Daoy (cell line): ENCODE measurements at regions not wholly inside any gene's neighbourhood (a gene's known extent, or its start where the extent isn't known, plus 50 kb on each side); places are given as distances from the start of the nearest gene placed in this dataset.

ENCODE experiments used
- DNase-seq: peaks from one replicate; pipeline ENCODE4 v3.0.0-alpha.2; 2015; ENCODE audit warnings: low read depth

DNA sequence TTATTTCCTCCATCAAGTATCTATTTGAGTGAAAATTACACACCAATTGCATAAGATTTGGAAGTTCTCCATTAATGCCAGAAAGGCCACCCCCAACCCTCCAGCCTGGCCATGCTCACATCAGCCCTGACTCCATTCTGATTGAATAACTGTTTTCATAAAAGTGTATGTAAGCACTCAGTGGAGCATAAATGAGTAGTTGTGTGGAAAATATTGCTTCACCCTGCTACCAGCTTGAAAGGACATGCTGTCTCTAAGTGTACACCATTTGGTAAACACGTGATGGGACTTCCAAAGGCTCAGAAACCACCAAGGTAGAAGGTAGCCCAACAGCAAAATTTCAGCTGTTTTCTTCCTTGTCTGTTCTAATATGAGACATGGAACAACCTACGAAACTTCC is 393.8 kb downstream of the ZNF385D start:
- no peak for DNase-seq

DNA sequence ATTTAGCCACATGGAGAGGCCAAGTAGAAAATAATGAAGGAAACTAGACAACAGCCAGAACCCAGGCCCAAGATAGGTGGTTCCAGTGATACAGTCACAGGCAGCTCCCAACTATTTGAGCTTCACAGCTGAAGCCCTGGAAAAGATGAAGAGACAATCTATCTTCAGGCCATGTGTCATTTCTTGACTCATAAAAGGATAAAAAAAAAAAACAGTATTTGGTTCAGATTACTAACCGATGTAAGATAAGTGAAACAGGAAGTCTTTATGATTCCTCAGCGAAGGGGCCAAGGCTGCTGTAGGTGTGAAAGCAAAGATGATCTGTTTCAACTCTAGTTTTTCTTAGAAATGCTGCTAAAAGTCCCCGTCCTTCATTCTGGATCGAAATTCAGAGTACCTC is 394.6 kb downstream of the ZNF385D start:
- no peak for DNase-seq

DNA sequence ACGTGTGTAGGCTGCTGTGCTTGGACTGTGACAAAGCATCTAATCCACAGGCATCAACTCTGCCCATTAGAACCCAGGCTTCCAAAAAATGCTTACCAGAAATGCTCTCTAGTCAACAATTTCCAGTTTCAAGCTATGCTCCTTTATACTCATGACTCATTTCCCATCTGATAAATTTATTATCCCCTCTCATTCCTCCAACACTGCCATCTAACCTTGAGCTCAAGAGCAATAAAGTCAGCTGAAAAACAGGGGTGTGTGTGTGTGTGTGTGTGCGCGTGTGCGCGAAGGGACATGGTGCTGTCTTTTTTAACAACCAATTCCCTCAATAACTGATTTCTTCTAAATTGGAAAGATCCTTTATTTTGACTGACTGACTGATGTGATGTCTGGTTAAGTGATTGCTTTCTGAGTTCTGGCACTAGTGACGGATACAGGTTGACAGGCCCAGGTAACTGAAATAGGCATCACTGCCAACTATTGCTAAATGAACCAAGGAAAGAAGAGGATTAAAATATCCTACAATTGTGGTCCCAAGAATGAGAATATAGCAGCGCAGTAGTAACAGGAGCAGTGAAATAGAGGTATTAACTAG is 405.5 kb downstream of the ZNF385D start:
- no peak for DNase-seq

DNA sequence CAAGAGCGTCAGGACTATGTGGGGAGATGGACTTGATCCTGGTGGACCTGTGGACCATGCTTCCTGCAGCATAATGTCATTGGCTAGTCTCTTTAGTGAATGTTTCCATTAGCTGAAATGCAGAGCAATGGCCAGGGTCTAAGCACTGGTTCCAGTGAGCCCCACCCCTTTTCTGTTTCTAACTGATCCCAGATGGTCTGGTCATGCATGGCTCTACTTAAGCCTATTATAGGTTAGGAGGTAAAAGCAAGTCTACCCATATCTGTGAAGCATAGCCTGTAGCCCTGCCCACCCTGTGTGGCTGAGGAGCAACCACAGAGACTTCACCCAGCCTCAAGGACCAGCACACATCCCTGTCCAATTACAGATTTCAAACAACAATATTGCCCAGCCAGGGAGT is 419.2 kb downstream of the ZNF385D start:
- no peak for DNase-seq

DNA sequence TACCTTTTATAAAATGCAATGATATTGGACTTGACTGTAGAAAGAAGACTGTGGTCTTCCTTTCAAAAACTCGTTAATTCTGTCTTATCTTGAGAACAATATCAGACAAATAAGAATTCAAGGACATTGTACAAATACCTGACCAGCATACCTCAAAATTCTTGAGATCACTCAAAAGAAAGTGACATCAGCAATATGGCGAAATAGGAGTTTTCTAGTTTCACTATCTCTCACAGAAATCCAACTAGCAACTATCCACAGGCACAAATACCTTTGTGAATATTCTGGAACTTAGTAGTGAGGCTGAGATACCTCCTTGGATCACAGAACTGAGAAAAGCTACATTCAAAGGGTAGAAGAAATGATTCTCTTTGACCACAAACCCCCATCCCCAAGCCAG is 419.7 kb downstream of the ZNF385D start:
- no peak for DNase-seq

DNA sequence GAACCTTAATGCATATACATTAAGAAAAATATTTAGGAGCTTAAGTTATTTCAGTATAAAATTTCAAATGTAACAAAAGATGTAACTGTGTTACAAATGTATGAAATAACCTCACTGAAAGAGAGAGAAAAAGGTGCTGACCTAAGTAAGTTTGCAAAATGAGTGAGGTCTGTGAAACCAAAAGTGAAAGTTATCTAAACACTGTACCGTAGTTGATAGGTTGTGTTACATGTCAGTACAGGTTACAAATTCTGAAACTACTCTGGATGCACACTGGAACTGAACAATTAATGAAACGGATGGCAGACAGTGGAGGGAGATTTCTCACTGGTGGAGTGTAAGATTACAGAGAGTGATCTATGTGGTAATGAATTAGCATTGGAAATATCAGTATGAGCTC is 420.7 kb downstream of the ZNF385D start:
- no peak for DNase-seq

DNA sequence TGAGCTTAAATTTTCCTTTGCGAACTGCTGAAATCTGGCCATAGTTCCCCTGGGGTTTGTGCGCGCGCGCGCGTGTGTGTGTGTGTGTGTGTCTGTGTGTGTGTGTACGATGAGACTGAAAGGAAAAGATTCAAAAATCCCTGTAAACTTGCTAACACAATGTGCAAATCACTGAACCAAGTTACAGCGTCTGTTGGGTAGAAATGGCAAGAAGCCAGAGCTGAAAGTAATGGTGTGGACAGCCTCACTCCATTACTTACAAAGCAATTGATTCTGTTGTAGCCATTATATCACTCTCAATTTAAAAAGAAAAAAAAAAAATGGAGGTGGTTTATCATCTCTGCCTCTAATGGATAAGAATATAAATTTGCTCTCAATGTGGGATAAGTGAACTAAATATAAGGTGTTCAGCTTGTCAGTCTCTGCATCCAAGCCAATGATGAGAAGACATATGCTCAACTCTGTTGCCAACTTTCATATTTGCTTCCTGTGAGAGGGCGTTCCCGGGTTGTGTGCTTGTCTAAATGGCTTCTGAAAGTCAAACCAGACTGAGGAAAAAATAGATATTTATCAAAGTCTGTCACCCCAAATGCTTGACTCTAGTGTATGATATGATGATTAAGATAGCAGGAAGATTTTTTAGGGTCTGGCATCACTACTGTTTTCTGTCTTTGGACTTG is 422.2 kb downstream of the ZNF385D start:
- no peak for DNase-seq

DNA sequence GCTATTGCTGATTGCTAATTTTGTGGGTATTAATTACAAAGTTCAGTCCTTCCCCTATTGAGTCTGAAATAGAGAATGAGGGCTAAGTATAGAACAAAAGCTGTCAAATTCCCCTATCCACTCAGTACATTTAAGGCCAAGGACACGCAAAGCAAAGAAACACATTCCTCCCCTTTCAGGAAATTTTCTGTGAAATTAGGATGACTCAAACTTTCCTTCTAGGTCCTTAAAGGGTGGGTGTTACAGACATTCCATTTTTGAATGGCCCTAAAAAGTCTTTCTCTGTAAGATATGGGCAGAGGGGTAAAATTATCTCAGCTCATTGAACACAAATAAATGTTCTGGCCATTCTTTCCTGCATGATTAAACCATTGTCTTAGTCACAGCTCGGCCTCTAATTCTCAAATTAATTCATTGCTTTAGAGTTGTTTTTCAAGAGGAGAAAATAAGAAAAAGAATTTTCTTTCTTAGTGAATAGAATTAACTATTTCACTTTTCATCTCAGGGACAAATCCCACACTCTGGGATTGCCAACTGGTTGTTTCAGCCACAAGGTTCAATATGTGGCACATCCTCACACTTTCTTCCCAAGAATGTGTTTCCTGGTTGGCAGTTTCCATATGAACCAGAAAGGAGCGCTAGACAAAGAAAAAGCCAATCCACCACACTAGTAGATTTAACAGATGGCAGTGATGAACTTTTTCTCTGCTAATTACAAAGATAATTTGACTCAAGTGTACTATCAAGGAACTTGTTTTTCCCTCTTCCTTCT is 424.1 kb downstream of the ZNF385D start:
- no peak for DNase-seq

DNA sequence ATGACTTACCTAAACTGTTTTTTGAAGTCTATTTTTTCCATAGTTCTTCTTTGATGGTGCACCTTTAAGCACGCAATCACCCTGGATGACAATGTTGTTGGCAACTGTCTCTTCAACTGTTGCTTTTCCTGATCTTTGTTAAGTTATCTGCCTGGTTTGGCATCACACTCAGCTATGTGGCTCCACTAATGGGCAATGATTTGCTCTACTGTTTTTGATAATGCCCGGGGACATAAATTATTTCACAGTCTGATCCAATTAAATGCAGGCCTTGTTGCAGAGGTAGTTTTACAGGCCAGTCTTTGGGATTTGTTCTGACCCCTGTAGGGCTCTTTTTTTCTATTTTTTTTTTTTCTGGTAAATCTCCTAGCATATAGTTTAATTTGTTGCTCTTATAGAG is 436.3 kb downstream of the ZNF385D start:
- no peak for DNase-seq

DNA sequence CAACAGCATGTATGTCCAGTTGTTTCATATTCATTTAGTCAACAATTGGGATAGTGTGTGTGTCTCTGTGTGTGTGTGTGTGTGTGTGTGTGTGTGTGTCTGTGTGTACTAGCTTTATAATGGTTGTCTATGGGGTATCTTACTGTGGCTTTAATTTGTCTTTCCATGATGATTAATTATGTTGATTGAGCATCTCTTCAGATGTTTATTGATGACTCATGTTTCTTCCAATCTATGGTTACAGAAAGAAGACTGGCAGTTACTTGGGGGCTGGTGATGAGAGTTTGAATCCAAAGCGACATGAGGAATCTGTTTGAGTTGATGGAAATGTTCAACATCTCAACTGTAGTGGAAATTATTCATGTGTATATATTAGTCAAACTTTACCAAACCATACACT is 440.1 kb downstream of the ZNF385D start:
- no peak for DNase-seq

DNA sequence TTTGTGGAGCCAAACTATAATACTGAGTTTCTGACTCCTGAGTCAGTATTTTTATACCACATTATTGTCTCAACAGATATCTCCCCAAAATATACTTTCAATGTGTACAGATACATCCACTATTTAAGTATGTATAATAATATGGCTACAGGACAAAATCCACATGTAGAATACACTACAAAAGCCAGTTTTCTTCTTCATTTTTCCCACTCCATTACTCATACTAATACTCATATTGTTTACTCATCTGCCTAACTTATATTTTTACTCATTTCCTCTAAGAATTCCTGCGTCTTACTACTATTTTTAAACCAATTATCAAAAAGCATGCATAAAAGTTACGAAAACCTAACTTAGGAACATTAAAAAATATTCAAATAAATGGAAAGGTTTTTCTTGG is 440.8 kb downstream of the ZNF385D start:
- DNase-seq = no peak

DNA sequence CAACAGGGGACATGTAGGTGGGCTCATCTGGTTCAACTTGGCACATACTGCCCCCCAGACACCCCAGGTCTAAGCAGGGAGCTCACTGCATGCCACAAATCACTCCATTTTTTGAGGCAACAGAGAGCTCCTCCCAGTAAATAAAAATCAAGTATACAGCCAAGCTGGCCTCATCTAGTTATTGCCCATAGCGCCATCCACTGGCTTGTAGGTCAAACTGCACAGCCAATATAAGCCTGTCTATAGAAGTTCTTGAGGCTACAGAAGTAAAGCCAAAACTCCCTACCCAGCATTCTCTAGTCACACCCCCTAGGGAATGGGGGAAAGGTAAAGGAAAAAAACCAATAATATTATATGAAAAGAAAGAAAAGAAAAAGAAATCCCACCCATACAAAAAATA is 453.7 kb downstream of the ZNF385D start:
- no peak for DNase-seq

DNA sequence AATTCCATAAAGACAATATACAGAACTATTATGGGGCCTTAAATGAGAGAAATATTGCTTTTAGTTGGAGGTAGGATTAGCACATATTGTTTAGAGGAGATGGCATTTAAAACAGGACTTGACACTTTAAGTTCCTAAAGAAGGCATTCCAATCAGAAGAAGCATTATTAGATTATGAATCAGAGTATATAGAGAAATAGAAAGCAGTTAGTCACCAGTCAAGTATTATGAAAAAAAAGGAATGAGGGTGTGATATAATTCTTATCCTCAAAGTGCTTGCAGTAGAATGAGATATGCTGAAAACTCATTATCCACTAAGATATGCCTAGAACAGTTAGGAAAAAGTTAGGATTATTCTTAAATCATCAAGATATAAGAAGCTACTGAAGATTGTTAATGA is 456.2 kb downstream of the ZNF385D start:
- no peak for DNase-seq

DNA sequence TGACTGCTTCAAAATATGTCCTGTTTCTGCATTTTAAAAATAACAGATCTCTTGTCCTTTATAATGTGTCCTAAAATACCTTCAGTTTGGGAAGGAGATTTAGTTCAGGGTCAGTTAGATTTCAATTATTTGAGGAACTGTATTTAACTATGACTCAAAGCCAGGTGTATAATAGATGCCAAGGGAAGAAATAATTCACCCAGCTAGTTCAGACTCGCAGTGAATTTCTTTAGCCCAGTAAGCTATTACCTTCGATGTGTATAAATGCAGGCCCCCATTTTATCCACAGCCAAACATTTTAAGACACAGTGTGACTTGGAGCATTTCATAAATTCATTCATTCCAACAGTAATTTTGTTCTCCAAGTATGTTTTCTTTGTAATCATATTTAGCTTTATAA is 458.0 kb downstream of the ZNF385D start:
- no peak for DNase-seq

DNA sequence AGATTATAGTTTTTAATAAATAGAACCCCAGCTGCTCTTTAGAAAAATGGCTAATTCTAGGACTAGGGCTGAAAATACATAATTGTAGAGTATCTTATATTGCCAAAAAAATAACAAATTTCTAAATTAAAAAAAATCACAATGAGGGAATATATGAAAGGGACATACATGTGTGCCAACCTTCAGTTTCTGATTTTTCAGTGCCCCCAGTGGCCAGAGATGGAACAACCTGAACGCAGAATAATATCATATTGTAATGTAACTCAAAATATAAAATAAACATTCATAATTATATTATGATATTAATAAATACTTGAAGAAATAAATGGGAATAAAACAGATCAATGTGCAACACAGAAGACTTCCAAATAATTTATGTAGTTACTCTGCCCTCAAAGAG is 460.5 kb downstream of the ZNF385D start:
- no peak for DNase-seq

DNA sequence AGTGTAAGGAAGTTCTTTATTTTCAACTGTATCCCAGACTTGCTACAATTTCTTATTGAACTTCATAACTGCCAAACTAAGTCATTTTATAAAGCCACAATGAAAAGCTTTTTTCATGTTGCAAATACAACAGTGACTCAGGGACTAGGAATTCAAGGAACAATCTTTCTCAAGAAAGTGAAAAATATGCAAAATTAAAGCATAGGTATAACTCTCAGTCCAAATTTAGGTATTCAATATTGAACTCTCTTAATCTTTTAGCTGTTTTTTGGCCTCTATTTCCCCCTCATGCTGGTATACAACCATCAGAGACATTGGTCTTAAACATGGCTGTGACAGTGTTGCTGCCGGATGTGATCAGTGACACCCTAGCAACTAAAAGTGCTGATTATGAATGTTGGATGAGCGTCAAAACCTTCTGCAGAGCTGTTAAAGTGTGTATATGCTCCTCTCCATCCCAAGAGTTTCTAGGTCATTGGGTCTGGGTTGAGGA is 476.9 kb downstream of the ZNF385D start:
- no peak for DNase-seq

DNA sequence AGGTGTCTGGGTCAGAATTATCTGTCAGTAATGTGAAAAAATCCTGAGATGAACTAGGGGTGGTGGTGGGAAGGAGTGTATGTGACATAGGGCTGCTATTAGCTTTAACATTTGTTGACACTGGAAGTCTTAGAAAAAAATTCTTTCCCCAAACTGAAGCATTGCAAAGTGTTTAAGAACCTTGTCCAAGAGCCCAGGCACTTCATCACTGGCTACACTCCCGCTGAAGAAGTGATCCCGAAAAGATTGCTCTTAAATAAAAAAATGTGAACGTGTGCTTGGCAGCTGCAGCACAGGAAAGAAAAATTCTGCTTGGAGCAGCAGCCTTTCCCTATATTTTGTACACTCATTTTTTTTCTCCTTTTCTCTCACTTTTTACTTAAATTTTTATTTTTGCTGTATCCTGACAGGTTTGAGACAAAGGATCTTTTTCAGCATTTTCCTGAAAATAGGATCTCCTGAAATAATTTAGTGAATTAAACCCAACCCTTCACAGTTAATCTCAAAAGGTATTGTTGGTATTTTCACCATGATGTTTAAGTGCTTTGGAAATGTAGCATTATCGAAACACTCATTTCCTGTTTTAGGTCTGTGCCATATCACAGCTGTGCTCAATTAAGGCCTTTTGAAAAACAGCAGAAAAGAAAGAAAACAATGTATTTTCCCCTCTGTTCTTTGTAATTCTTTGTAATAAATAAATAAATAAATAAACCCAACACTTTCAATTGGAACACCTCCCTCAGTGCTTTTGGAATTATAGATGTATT is 477.6 kb downstream of the ZNF385D start:
- DNase-seq = no peak

DNA sequence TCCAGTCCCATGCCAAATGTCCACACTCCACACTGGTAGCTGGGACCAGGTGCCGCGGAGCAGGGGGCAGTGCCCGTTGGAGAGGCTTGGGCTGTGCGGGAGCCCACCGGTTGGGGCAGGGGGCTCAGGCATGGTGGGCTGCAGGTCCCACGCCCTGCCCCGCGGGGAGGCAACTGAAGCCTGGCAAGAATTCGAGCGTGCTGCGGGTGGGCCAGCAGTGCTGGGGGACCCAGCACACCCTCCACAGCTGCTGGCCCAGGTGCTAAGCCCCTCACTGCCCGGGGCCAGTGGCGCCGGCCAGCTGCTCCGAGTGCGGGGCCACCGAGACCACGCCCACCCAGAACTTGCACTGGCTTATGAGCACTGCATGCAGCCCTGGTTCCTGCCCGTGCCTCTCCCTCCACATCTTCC is 479.4 kb downstream of the ZNF385D start:
- DNase-seq = no peak

DNA sequence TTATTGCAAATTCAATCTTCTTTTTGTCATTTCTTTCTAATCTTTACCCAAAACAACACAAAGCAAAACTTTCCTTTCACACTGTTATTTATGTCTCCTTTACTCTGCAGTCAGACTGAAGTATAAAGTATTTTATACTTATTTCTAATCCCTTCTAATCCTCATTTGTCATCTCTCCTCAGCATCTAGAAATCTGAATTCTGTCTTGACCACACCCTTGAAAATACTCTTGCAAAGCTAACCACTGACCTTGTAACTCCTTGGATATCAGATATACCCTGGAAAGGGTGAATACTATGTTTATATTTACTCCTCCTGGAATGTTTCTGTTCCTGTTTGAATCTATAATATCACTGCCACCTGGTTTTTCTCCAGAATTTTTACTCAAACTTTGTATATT is 481.1 kb downstream of the ZNF385D start:
- DNase-seq = no peak

DNA sequence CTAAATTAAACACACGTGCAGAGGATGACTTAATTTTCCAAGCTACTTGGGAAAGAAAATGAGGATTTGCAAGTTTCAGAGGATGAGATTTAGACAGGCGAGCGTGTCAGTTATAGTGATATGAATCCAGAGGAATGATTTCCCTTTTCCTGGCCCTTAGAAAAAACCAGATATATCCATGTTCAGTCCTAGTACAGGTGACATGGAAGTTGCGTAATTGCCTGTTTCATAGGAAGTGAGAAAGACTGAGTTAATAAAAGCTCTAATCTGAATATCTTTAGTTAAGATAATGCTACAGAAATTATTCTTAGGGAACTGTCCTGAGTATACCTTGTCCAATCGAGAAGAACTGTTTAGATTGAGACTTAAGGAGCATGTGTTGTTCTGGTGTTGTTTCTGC is 490.5 kb downstream of the ZNF385D start:
- no peak for DNase-seq

DNA sequence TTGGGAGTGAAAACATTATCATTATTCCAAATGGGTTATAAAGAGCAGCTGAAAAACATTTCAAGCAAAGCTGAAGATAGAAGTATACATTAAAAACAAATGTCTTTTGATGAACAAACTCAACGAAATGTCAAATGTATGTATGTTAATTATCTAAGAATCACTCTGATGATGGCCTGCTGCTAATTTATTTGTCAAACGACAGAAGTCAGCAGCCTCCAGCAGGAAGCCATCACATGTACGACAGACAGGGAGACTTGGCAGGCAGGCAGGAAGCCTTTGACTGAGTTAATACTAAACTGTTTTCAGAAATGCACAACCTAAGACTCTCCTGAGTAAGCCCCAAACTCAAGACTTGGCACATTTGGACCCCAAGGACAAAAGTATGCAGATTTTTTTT is 491.1 kb downstream of the ZNF385D start:
- no peak for DNase-seq

DNA sequence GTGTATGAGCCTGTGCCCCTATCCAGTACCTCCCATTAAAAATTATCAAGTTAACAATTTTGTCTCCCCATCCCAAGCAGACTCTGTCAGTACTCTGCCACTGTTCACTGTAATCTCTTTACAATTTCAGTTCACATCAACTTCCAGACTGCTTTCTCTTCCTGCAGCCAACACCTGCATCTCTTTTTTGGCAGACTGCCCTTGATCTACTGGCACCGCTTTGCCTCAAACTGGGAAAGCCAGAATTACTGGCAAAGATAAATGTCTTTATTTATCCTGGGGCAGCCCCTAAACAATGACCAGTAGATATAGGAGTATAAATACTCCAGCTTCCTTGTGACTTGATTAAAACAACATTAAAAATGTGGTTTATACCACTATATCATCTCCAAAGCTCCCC is 494.1 kb downstream of the ZNF385D start:
- no peak for DNase-seq
